KBM-7 (cell line): ENCODE measurements at regions not wholly inside any gene's neighbourhood (a gene's known extent, or its start where the extent isn't known, plus 50 kb on each side); places are given as distances from the start of the nearest gene placed in this dataset.
A peak's percentile ranks its signal among the peaks of the same experiment; 100 is the strongest.

Experiments
- DNase-seq: peaks from one replicate; pipeline ENCODE4 v3.0.0-alpha.2; 2015
- in situ Hi-C: fragments of 300-500 bp; cut with MboI; formaldehyde crosslinking; loops from 2 replicates; pipeline ENCODE4 v1.14.3; 2020; ENCODE audit warnings: low sequenced_read_pairs, low pct_unique_long_range_greater_than_20kb, mixed read lengths

DNA sequence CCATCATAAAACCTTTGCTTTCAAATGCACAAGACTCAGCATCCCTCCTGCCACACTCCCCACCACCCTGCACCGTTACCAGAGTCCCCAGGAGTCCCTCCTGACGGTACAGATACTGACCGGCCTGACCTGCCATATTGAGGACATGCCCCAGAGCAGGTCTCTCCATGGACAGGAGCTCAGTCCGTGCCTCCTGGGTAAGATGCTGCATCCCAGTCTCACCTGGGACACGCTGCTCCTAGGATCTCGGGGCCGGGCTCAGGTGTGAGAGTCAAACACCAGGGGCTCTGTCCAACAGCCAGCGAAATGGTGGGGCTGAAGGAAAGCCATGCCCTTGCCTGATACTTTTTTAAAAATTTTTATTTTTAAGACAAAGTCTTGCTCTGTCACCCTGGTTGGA, 328.3 kb downstream of the SHANK2 start:
- DNase-seq, result no peak
- in situ Hi-C loops, result no loop called here

DNA sequence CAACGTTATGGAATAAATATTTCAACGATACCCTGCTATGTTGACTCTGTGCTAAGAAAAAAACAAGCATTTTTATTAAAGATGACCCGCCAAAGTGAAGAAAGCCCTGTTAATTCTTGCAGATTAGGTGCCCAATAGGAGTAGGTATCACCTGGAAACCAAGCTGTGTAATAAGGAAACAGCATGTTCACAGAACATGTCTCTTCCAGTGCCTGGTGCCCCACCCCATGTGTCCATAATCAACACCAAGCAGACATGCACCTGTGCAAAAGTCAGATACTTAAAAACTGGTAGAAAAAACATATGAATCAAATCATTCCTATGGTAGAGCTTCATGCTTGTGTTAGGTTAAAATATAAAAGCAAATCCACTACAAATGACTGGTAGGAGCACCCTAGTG, 327.1 kb downstream of the SHANK2 start:
- in situ Hi-C loops, result no loop called here
- DNase-seq, result no peak

DNA sequence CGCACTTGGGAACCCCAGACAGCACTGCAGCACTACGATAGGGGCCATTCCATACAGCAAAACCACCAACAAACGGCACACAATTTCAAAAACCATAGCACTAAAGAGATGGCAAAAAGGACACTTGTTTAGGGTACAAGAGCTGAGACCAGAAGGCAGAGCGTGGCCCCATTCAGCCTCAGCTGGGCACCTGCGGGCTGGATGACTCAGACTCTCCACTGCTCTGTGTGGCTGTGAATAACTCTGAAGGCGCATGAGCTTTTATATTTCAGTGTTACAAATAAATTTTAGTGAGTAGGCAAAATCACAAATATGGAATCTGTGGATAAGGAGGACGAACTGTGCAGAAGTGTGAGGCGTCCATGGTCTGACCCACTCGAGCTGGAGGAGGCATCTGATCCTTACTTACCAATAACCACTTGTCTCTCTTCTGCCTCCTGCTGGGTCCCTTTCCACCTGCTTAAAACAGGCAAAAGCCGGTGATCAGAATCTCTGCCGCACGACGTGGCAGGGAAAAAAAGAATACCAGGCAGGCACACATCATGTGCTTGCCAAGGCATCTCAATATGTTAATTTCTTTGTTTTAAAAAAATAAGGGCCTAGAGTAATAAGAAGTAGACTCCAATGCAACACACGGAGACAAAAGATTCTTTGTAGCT, 325.7 kb downstream of the SHANK2 start:
- in situ Hi-C loops, result no loop called here
- no peak for DNase-seq

- no peak for DNase-seq
- in situ Hi-C loops, result no loop called here
Observed at GRCh38 chr11:70928854-70929598, 323.4 kb downstream of the SHANK2 start.

DNA sequence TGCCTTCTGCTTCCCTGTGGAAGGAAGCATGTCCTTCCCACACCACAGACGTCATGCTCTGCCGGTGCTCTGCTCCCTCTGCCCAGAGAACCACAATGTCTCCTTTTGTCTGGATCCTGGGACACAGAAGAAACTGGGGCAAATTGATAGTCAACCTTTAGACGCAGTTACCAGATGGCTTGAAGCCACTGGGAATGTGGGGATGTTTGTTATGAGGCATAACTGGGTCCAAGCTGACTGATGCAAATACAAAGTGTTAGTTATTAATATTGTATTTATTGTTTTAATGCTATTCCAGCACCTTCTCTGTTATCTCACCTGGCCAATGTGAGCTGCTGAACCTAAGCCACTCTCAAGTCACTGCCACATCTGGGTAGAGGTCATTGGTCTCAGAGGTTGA, 322.2 kb downstream of the SHANK2 start:
- in situ Hi-C loops, result no loop called here
- no peak for DNase-seq

DNA sequence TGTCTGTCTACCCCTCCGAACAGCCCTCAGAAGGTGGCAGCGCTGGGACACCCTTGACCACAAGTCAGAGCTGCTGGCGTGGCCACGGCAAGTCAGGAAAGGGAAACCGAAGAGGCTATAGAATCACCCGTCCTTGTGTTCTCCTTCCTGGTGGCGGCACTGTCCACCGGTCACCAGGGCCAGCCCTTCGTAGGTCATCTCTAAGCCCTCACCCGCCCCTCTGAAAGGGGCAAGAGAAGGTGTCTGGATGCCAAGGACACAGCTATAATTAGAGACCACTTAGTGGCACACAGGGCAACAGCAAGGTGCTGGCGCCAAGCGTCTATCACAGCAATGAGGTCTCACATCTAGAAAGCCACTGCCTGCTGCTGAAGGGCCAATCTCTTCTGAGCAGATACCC, 320.9 kb downstream of the SHANK2 start:
- DNase-seq, result no peak
- in situ Hi-C loops, result no loop called here

- in situ Hi-C loops, result no loop called here
- no peak for DNase-seq
Observed at GRCh38 chr11:70933981-70934583, 318.3 kb downstream of the SHANK2 start.

DNA sequence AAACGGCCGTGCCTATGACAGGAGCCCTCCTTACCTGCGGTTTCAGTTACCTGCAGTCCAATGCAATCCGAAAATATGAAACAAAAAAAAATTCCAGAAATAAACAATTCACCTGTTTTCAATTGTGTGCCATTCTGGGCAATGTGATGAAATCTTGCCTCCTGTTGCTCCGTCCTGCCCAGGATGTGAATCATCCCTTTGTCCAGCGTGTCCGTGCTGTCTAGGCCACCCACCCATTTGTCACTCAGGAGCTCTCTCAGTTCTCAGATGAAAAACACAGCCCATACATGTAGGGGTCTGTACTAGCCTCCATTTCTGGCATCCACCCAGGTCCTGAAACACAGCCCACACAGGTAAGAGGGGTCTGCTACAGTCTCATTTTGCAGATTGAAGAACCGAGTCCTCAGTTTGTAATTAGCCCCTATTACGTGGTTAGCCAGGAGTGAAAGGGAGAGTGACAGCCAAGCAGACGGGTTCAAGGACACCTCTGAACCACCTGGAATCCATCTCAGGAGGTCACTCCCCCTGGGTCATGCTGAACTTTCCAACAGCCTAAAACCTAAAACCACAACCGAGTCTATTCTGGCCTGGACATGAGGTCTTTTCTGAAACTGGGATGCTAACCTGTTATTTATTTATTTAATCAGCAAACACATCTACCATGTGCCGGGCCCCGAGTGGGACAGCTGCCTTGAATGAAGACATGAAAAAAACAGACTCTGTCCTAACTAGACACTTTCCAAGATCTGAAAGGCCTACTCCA, 317.2 kb downstream of the SHANK2 start:
- no peak for DNase-seq
- in situ Hi-C loops, result no loop called here

DNA sequence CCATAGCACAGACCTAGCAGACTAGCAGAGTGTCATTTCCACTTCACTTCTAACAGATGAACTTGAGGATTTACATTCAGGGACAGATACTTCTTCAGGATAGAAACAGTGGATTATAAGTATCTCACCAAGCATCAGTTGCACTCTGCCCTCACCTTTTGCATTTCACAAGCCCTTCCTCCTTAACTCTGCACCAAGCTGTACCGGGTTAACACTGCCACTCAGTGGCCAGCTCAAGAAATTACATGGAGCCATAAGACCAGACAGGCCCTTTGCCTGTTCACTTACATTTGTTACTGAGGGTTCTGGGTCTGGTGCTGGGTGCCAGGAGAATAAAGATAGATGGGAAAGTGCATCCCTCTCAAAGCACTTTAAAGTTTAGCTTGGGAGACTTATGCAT, 309.8 kb downstream of the SHANK2 start:
- in situ Hi-C loops, result no loop called here
- DNase-seq, result peak; percentile 1

GRCh38 chr11:70944141-70944540, 308.2 kb downstream of the SHANK2 start:
- in situ Hi-C loops, result no loop called here
- no peak for DNase-seq

- in situ Hi-C loops, result no loop called here
- DNase-seq, result peak; percentile 7
Observed at GRCh38 chr11:70944636-70945035, 307.7 kb downstream of the SHANK2 start.

DNA sequence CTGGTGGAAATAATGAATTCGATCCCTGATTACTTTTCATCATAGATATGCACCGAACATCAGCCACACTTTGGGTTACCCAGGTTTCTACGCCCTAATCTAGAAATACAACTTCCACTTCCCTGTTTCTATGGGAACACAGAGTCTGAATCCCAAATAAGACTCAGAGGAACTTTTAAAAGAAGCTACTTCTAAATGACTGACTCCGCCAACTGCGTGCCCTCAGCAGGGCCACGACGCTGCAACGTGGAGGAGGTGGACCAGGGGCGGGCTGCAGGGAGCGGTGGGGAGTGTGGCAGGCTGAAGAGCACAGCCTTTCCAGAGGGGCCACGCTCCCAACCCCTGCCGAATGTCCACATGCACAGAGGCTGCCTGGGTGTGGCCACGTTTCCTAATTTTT, 304.0 kb downstream of the SHANK2 start:
- in situ Hi-C loops, result no loop called here
- no peak for DNase-seq

DNA sequence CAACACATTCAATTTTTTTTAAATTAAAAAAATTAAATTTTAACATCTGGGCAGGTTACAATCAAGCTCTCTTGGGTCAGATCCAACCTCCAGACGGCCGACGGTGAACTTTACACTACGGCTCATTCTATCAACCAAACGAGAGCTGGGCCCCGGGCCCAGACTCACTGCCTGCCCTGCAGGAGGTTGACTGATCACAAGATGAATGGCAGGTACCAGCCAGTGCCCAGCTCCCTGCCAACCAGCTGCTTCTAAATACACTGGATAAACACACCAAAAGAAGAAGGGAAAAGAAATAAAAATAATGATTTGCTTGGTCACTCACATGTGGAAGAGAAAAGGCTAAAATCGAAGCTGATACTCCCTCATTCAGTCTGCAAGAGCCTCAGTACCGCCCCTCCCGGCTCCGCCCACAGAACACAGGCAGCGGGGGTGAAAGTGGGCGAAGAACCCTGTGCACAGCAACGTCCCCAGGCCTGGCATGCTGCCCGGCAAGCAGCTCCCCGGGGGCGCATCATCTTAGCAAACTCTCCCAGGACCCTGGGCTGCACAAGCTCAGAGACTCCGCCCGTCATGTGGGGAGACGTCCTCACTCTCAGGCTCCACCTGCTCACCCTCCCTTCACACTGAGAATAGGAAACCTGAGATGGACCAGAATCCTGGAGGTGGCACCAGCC, 303.4 kb downstream of the SHANK2 start:
- no peak for DNase-seq
- in situ Hi-C loops, result no loop called here

DNA sequence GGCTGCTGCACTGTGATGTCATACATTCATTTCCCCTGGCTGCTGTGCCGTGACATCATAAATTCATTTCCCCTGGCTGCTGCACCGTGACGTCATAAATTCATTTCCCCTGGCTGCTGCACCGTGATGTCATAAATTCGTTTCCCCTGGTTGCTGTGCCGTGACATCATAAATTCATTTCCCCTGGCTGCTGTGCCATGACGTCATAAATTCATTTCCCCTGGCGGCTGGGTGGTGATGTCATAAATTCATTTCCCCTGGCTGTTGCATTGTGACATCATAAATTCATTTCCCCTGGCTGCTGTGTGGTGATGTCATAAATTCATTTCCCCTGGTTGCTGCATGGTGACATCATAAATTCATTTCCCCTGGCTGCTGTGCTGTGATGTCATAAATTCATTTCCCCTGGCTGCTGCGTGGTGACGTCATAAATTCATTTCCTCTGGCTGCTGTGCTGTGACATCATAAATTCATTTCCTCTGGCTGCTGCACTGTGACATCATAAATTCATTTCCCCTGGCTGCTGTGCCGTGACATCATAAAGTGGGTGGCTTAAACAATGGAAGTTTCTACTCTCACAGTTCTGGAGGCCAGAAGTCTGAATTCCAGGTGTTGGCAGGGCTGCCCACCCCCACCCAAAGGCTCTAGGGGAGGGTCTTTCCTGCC, 301.1 kb downstream of the SHANK2 start:
- in situ Hi-C loops, result no loop called here
- peak; percentile 12 for DNase-seq

DNA sequence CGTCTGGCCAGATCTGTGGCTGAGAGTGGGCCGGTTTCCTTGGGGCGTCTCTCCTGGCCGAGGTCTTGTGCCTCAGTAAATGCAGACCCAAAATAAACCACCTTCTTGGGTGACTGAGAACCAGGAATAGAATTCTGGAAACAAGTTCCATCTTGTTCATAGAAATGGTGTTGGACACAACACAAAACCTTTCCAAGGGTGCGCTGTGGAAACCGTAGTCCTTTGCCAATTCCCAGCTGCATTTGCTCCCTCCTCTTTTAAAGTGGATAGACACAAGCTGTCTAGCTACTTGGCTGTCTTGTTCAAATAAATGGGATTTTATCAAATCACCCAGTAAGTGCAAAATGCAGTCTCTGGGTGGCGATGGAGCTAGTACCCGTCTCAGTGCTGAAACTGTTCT, 300.2 kb downstream of the SHANK2 start:
- in situ Hi-C loops, result no loop called here
- DNase-seq, result no peak

- DNase-seq, result no peak
- in situ Hi-C loops, result no loop called here
Observed at GRCh38 chr11:70953720-70954119, 298.7 kb downstream of the SHANK2 start.

- DNase-seq, result no peak
- in situ Hi-C loops, result no loop called here
Observed at GRCh38 chr11:70954471-70954870, 297.9 kb downstream of the SHANK2 start.
